Stomach (tissue), 8 donors: ENCODE measurements at regions not wholly inside any gene's neighbourhood (a gene's known extent, or its start where the extent isn't known, plus 50 kb on each side); places are given as distances from the start of the nearest gene placed in this dataset.

ENCODE experiments used
- DNase-seq, 2 donors: peaks; one replicate each; pipeline versions ENCODE4 v3.0.0 to v3.0.0-alpha.2; 2013 to 2019
- H3K27ac ChIP-seq, 5 donors: fragments of 200-600 bp in 4 of 5; sonication (generic) in 4 of 5; one replicate each; pipeline ENCODE4 v1.5.1; 2013 to 2019; ENCODE audit warnings: mild to moderate bottlenecking in 1 of 5, moderate library complexity in 1 of 5
- H3K27me3 ChIP-seq, 3 donors: fragments of 200-600 bp; sonication (generic); one replicate each; pipeline ENCODE4 v1.5.1; 2017 to 2019; ENCODE audit warnings: mixed run types in 1 of 3
- H3K36me3 ChIP-seq, 4 donors: fragments of 200-600 bp; sonication (generic); 1 replicate in 3 of 4; 2 replicates in 1 of 4; pipeline ENCODE4 v1.5.1; 2016 to 2019
- H3K4me1 ChIP-seq, 4 donors: fragments of 200-600 bp; sonication (generic); one replicate each; pipeline ENCODE4 v1.5.1; 2016 to 2019
- H3K4me3 ChIP-seq, 4 donors: fragments of 200-600 bp; sonication (generic) in 3 of 4; one replicate each; pipeline ENCODE4 v1.5.1; 2016 to 2019; ENCODE audit warnings: mild to moderate bottlenecking in 1 of 4
- H3K9me3 ChIP-seq, 4 donors: fragments of 200-600 bp; sonication (generic); one replicate each; pipeline ENCODE4 v1.5.1; 2016 to 2019
- EP300 ChIP-seq: sonication (generic); formaldehyde crosslinking; IDR thresholded peaks from one replicate; pipeline ENCODE4 v1.6.1; 2017; ENCODE audit warnings: antibody characterized with exemption
- POLR2A ChIP-seq, 4 donors: fragments of 450-650 bp; IDR thresholded peaks; one replicate each; pipeline ENCODE4 v1.6.1; 2016; ENCODE audit warnings: antibody characterized with exemption in 4 of 4, control low read depth in 2 of 4, mild to moderate bottlenecking in 1 of 4, moderate library complexity in 1 of 4
- POLR2AphosphoS5 ChIP-seq, 3 donors: sonication (generic); formaldehyde crosslinking; IDR thresholded peaks; one replicate each; pipeline ENCODE4 v1.6.1; 2016; ENCODE audit warnings: antibody characterized with exemption in 3 of 3
- WGBS, 5 donors: extraction: QIAGEN DNeasy Blood & Tissue Kit in 3 of 5; methylation state at CpG; one replicate each; pipeline versions ENCODE4 v1.1.5 to v1.1.7; 2013 to 2018; 5-methylcytosine and 5-hydroxymethylcytosine counted together
- intact Hi-C: fragments of 100-400 bp; cut with DNase I; formaldehyde crosslinking; loops from one replicate; pipeline ENCODE4 v1.15.1; 2023; ENCODE audit warnings: low total_unique reads
- TF ChIP-seq, protein P1 (sequence below), 7 experiments: fragments of 450-650 bp in 4 of 7; fragments of 200-600 bp in 3 of 7; sonication (generic) in 3 of 7; IDR thresholded peaks; one replicate each; pipeline ENCODE4 v1.5.1; 2016 to 2019; ENCODE audit warnings: antibody characterized with exemption in 7 of 7, control low read depth in 2 of 7, mild to moderate bottlenecking in 1 of 7
- donor health status: healthy with polysubstance abuse.
- donor health status: Bipolar disorder and iron deficiency.
- donor health status: healthy.

DNA sequence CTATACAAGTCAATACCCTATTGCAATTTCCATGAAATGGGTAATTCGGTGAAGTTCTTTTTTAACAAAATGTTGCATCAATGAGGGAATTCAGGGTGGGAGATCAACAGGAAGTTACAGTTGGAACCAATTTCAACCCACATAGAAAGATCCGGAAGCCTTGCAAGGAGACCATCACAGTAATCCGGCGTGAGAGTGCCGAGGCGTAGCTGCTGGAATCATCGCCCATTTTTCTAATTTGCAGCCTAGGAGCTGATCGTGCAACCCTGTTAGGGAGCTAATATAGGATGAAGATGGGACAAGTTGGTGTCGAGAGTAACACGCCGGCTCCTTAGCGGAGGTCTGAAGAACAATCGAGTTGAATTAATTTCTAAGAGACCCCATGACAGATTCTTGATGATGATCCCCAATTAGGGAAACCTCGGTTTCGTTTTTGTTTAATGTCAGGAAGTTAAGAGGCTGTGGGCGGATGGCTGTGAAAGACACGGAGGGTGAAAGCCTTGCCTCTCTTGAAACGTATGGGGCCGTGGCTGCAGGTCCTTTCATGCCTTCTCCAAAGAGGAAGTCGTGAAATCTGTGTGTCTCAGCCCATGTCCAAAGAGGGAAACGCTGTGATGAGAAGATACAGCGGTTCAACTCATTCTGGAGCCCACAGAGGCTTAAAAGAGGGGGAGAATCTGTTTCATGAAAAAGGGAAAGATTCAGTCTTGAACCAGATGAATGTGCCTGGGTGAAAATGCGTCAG is 51.2 kb upstream of the CARD11 start:
- 66 to 79% (median 74%) methylated on average over 23 of the region's 23 CpGs for WGBS, 5 donors
- Histone ChIP-seq H3K36me3 (no peaks in the 10 kb centered on the region), H3K9me3 (no peaks in the 10 kb centered on the region), H3K4me1 (no peaks in the 10 kb centered on the region), H3K27me3 (no peaks in the 10 kb centered on the region), H3K27ac (peak overlapping the region in 4 of 5 donors; percentile 38 to 59 (median 48)), H3K4me3 (peak overlapping the region in 1 of 4 donors; percentile 3)
- intact Hi-C loops: no loop called here
- TF ChIP-seq POLR2AphosphoS5 (IDR thresholded peaks at IDR 0.05): no peak
- no peak for TF ChIP-seq EP300
- no peak for TF ChIP-seq POLR2A (IDR thresholded peaks at IDR 0.05)
- TF ChIP-seq, protein P1, sequence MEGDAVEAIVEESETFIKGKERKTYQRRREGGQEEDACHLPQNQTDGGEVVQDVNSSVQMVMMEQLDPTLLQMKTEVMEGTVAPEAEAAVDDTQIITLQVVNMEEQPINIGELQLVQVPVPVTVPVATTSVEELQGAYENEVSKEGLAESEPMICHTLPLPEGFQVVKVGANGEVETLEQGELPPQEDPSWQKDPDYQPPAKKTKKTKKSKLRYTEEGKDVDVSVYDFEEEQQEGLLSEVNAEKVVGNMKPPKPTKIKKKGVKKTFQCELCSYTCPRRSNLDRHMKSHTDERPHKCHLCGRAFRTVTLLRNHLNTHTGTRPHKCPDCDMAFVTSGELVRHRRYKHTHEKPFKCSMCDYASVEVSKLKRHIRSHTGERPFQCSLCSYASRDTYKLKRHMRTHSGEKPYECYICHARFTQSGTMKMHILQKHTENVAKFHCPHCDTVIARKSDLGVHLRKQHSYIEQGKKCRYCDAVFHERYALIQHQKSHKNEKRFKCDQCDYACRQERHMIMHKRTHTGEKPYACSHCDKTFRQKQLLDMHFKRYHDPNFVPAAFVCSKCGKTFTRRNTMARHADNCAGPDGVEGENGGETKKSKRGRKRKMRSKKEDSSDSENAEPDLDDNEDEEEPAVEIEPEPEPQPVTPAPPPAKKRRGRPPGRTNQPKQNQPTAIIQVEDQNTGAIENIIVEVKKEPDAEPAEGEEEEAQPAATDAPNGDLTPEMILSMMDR (IDR thresholded peaks at IDR 0.05): no peak
- DNase-seq: peak in 1 of 2 donors; percentile 31

- DNase-seq: no peak
- H3K9me3 ChIP-seq: no peaks in the 10 kb centered on the region
- H3K27me3 ChIP-seq: no peaks in the 10 kb centered on the region
- no peak overlapping the region for H3K4me3 ChIP-seq
- no peaks in the 10 kb centered on the region for H3K36me3 ChIP-seq
- no peak overlapping the region for H3K27ac ChIP-seq
- intact Hi-C loops: no loop called here
- 75 to 100% (median 89%) methylated on average over 1 of the region's 1 CpG for WGBS, 5 donors
- no peak for TF ChIP-seq POLR2AphosphoS5 (IDR thresholded peaks at IDR 0.05)
- TF ChIP-seq, protein P1 (IDR thresholded peaks at IDR 0.05): no peak
- H3K4me1 ChIP-seq: no peaks in the 10 kb centered on the region
These were observed 54.1 kb upstream of the CARD11 start for GRCh38 chr7:3097734-3098133.

- intact Hi-C loops: no loop called here
- WGBS, 5 donors: 50 to 58% (median 57%) methylated on average over 2 of the region's 2 CpGs
- TF ChIP-seq, protein P1 (IDR thresholded peaks at IDR 0.05): no peak
- no peak for TF ChIP-seq POLR2A (IDR thresholded peaks at IDR 0.05)
- TF ChIP-seq EP300: no peak
- no peak for TF ChIP-seq POLR2AphosphoS5 (IDR thresholded peaks at IDR 0.05)
- no peaks in the 10 kb centered on the region for H3K9me3 ChIP-seq
- no peak overlapping the region for H3K27ac ChIP-seq
- H3K4me3 ChIP-seq: no peak overlapping the region
- H3K36me3 ChIP-seq: no peaks in the 10 kb centered on the region
- no peaks in the 10 kb centered on the region for H3K27me3 ChIP-seq
- no peak for DNase-seq
- H3K4me1 ChIP-seq: no peaks in the 10 kb centered on the region
These were observed 58.5 kb upstream of the CARD11 start for GRCh38 chr7:3102159-3102558.

DNA sequence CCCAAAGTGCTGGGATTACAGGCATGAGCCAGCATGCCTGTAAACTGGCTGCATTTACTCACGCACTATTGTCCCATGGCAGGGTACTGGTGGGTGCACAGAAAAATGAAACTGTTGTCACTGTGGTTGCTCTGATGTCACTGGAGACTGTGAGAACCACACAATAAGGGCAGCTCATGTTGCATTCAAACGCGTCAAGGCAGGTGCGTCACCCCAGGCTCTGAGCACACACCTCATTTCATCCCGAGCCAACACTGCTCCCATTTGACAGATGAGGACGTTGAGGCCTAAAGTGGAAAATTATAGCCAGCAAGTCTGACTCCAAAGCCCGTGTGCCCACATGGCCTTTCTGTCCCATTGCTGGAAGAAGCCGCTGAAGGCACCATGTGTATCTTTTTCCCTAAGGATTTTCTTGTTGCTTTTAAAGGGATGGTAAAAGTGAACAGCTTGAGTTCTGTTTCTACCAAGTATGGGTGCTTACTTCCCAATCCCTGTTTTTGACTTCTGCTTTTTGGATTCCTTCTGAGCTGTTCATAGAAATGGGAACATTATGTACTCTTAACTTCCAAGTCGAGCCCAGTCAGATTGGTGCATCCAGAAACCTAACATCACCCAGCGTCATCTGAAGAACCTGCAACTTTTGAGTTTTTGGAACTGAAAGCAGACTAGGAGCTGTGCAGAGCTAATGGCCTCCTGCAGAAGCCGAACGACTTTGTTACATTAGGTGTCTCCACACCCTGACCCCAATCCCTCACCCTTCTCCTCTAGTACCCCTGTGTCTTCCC is 60.1 kb upstream of the CARD11 start:
- H3K27ac ChIP-seq: peak overlapping the region in 2 of 5 donors; percentile 10 to 32

More for the DNA sequence above, 60.1 kb upstream of the CARD11 start:
- TF ChIP-seq, protein P1 (IDR thresholded peaks at IDR 0.05): no peak
- TF ChIP-seq POLR2AphosphoS5 (IDR thresholded peaks at IDR 0.05) (no peak), EP300 (no peak), POLR2A (IDR thresholded peaks at IDR 0.05) (no peak)
- Histone ChIP-seq H3K9me3 (peaks cover 0 to 9% (median 6%) of the 10 kb centered on the region in 4 donors), H3K36me3 (no peaks in the 10 kb centered on the region), H3K4me3 (no peak overlapping the region), H3K4me1 (no peaks in the 10 kb centered on the region), H3K27me3 (no peaks in the 10 kb centered on the region)
- 87 to 91% (median 88%) methylated on average over 10 to 12 of the region's 12 CpGs for WGBS, 5 donors
- intact Hi-C loops: no loop called here
- DNase-seq: peak in 1 of 2 donors; percentile 39
